ENCODE measurements at regions not wholly inside any gene's neighbourhood (a gene's known extent, or its start where the extent isn't known, plus 50 kb on each side); places are given as distances from the start of the nearest gene placed in this dataset.

DNA sequence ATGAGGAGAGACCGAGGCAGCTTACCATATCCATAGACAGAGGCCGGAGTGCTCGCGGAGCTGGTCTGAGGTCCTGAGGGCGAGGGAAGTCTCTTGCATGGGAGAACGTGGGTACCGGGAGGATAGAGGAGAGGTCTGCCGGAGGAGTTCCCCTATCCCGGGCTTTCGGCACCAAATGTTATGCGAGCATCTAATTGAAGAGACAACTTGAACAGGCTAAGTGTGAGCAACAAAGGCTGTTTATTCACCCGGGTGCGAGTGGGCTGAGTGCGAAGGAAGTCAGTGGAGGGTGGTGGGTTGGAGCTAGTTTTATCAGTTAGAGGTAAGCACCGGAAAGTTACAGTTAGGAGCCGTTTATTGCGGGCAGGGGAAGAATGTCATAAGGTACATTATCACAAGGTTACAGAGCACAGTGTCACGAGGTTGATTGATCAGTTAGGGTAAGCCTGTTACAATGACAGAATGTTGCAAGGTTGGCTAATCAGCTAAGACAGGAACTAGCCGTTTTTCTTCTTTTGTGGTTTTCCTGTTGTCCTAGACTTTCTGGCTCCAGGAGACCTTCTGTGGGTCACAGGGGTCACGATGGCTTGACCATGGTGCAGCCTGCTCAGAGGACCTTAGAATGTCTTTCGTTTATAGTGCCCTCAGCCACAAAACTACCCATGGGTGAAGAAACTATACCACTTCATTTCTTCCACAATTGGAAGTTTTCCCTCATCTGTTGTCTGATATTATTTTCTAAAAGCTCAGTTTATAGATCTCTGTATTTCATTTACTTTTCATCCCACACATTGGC is 746.0 kb upstream of the ADGRB3 start:
- H3K9me3 Mint-ChIP-seq: peaks cover 11% of the 10 kb centered on the region; the same call in 1 of the 2 replicates
- peaks cover 5% of the 10 kb centered on the region; the same call in 1 of the 2 replicates for H3K4me1 Mint-ChIP-seq (ENCODE audit: low read depth)
- H3K36me3 Mint-ChIP-seq (ENCODE audit: low read depth): no peaks in the 10 kb centered on the region; the same call in 1 of the 2 replicates
- no peak overlapping the region for H3K4me3 Mint-ChIP-seq
- DNase-seq: no peak
- peak overlapping the region; percentile 19; the same call in 1 of the 2 replicates for H3K27ac Mint-ChIP-seq
- no peaks in the 10 kb centered on the region for H3K27me3 Mint-ChIP-seq (ENCODE audit: insufficient read depth)
- TF ChIP-seq, protein P1, sequence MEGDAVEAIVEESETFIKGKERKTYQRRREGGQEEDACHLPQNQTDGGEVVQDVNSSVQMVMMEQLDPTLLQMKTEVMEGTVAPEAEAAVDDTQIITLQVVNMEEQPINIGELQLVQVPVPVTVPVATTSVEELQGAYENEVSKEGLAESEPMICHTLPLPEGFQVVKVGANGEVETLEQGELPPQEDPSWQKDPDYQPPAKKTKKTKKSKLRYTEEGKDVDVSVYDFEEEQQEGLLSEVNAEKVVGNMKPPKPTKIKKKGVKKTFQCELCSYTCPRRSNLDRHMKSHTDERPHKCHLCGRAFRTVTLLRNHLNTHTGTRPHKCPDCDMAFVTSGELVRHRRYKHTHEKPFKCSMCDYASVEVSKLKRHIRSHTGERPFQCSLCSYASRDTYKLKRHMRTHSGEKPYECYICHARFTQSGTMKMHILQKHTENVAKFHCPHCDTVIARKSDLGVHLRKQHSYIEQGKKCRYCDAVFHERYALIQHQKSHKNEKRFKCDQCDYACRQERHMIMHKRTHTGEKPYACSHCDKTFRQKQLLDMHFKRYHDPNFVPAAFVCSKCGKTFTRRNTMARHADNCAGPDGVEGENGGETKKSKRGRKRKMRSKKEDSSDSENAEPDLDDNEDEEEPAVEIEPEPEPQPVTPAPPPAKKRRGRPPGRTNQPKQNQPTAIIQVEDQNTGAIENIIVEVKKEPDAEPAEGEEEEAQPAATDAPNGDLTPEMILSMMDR (IDR thresholded peaks at IDR 0.05): no peak

DNA sequence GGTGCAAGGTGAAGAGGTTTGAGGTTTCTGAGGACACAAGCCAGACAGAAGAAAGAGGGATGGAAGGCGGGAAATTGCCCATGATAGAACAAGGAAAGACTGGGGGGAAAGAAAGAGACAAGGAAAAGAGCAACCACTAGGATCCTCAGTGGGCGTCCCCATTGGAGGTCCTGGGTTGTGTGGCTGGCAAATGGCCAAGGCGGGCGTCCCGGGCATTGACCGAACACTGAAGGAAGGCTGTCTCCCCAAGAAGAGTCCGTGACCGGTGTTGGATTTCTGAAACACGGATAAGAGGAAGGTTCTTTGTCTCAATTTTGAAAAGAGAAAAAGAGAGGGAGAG is 746.6 kb upstream of the ADGRB3 start:
- Mint-ChIP-seq H3K36me3 (ENCODE audit: low read depth) (no peaks in the 10 kb centered on the region; the same call in 1 of the 2 replicates), H3K27ac (peak overlapping the region; percentile 19; the same call in 1 of the 2 replicates), H3K4me1 (ENCODE audit: low read depth) (peaks cover 5% of the 10 kb centered on the region; the same call in 1 of the 2 replicates), H3K4me3 (no peak overlapping the region), H3K9me3 (peaks cover 11% of the 10 kb centered on the region; the same call in 1 of the 2 replicates), H3K27me3 (ENCODE audit: insufficient read depth) (no peaks in the 10 kb centered on the region)
- TF ChIP-seq, protein P1 (IDR thresholded peaks at IDR 0.05): no peak
- no peak for DNase-seq

DNA sequence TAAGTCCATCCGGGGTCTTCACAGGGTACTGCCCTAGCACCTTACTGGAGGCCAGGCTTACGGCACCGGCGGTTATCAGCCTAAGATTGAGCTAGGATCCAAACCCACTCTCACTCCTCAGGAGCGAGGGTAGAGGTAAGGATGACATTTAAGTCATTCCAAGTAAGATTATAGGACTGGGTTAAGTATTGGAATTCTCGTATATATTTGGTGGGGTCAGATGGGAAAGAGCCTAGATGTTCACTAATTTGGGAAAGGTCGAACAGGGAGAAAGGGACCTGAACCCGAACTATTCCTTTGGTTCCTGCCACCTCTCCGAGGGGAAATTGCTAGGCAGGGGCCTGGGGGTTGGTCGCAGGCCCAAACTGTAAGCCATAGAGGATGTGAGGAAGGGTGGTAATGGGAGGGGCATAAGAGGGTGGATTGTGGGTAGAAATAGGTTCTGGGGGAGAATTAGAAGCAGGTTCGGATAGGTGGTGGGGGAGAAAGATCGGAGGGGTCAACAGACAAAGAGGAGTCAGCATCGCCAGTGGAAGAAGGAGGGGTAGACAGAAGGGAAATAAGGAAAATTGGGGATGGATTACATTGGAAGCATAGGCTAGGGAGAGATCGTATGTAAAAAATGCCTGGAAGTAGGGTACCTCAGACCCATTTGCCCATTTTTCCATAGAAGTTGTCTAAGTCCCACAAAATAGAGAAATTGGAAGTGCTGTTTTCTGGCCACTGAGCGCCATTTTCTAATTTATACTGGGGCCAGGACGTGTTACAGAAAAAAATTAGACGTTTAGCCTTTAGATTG is 747.1 kb upstream of the ADGRB3 start:
- no peak overlapping the region for H3K4me3 Mint-ChIP-seq
- H3K27me3 Mint-ChIP-seq (ENCODE audit: insufficient read depth): no peaks in the 10 kb centered on the region
- no peak for DNase-seq
- H3K4me1 Mint-ChIP-seq (ENCODE audit: low read depth): peaks cover 5% of the 10 kb centered on the region; the same call in 1 of the 2 replicates
- peaks cover 11% of the 10 kb centered on the region; the same call in 1 of the 2 replicates for H3K9me3 Mint-ChIP-seq
- H3K27ac Mint-ChIP-seq: peak overlapping the region; percentile 37; the same call in 1 of the 2 replicates
- TF ChIP-seq, protein P1 (IDR thresholded peaks at IDR 0.05): no peak
- no peaks in the 10 kb centered on the region; the same call in 1 of the 2 replicates for H3K36me3 Mint-ChIP-seq (ENCODE audit: low read depth)

DNA sequence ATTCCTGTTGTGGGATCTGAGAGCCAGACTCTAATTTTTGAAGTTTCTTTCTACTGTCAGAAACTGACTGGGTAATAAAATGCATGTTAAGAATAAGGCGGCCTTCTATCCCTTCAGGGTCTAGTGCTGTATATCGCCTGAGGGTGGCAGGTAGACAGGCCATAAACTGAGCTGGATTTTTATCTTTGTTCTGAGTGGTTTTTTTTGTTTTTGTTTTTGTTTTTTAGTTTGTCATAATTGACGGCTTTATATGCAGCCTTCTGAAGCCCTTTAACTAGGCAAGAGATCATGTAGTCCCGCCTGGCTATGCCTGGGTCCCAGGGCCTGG is 747.7 kb upstream of the ADGRB3 start:
- TF ChIP-seq, protein P1 (IDR thresholded peaks at IDR 0.05): no peak
- DNase-seq: no peak
- Mint-ChIP-seq H3K27ac (peak overlapping the region; percentile 37; the same call in 1 of the 2 replicates), H3K4me1 (ENCODE audit: low read depth) (peaks cover 5% of the 10 kb centered on the region; the same call in 1 of the 2 replicates), H3K27me3 (ENCODE audit: insufficient read depth) (no peaks in the 10 kb centered on the region), H3K4me3 (no peak overlapping the region), H3K9me3 (peaks cover 11% of the 10 kb centered on the region; the same call in 1 of the 2 replicates), H3K36me3 (ENCODE audit: low read depth) (no peaks in the 10 kb centered on the region; the same call in 1 of the 2 replicates)

DNA sequence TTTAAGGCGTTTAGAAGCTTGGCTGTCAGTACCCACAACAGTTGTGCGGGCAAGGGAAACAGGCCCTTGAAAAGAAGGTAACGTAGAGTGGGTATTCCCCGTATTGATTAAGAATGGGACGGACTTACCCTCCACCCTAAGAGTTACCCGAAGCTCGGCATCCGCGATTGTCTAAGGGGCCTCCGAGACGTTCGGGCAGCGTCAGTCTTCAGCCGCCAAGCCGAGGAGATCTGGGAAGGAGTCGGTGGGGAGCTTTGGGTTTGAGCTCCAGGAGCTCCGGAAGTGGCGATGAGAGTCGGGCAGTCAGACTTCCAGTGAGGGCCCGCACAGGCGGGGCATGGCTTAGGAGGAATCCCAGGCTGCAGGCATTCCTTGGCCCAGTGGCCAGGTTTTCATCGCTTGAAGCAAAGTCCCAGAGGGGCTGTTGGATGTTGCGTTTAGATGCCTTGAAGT is 748.2 kb upstream of the ADGRB3 start:
- Mint-ChIP-seq H3K4me3 (no peak overlapping the region), H3K4me1 (ENCODE audit: low read depth) (peaks cover 5% of the 10 kb centered on the region; the same call in 1 of the 2 replicates), H3K36me3 (ENCODE audit: low read depth) (no peaks in the 10 kb centered on the region; the same call in 1 of the 2 replicates), H3K9me3 (peaks cover 11% of the 10 kb centered on the region; the same call in 1 of the 2 replicates), H3K27ac (no peak overlapping the region), H3K27me3 (ENCODE audit: insufficient read depth) (no peaks in the 10 kb centered on the region)
- TF ChIP-seq, protein P1 (IDR thresholded peaks at IDR 0.05): no peak
- no peak for DNase-seq
